ENCODE measurements at regions not wholly inside any gene's neighbourhood (a gene's known extent, or its start where the extent isn't known, plus 50 kb on each side); places are given as distances from the start of the nearest gene placed in this dataset.
"Not testable (repeated sequence)": the region's sequence is repeated elsewhere in the genome, so short reads cannot be mapped to it uniquely, and the experiment has no call there.

GRCh38 chr22:33971561-33971961 is 51.3 kb upstream of the LARGE1 start:
- peak; percentile 19 for DNase-seq (ENCODE audit: low read depth)
- in situ Hi-C loops (cut with HindIII; ENCODE audit: low pct_unique_long_range_greater_than_20kb, low sequenced_read_pairs) = no loop called here

- no peak for DNase-seq (ENCODE audit: low read depth)
Measured at GRCh38 chr22:33975841-33976240, 55.6 kb upstream of the LARGE1 start.

GRCh38 chr22:33983558-33983957 is 63.3 kb upstream of the LARGE1 start:
- no peak for DNase-seq (ENCODE audit: low read depth)
- in situ Hi-C loops (cut with HindIII; ENCODE audit: low pct_unique_long_range_greater_than_20kb, low sequenced_read_pairs) = no loop called here

More at GRCh38 chr22:33975841-33976240, 55.6 kb upstream of the LARGE1 start:
- in situ Hi-C loops (cut with HindIII; ENCODE audit: low pct_unique_long_range_greater_than_20kb, low sequenced_read_pairs) = no loop called here

- DNase-seq (ENCODE audit: low read depth) = no peak
- in situ Hi-C loops (cut with HindIII; ENCODE audit: low pct_unique_long_range_greater_than_20kb, low sequenced_read_pairs) = no loop called here
Measured at GRCh38 chr22:33984211-33984610, 63.9 kb upstream of the LARGE1 start.

- no peak for DNase-seq (ENCODE audit: low read depth)
- in situ Hi-C loops (cut with HindIII; ENCODE audit: low pct_unique_long_range_greater_than_20kb, low sequenced_read_pairs) = no loop called here
Measured at GRCh38 chr22:33984656-33985285, 64.5 kb upstream of the LARGE1 start.

- in situ Hi-C loops (cut with HindIII; ENCODE audit: low pct_unique_long_range_greater_than_20kb, low sequenced_read_pairs) = no loop called here
- DNase-seq (ENCODE audit: low read depth) = no peak
Measured at GRCh38 chr22:33985506-33985905, 65.2 kb upstream of the LARGE1 start.

GRCh38 chr22:33986167-33986771 is 66.0 kb upstream of the LARGE1 start:
- in situ Hi-C loops (cut with HindIII; ENCODE audit: low pct_unique_long_range_greater_than_20kb, low sequenced_read_pairs) = no loop called here
- DNase-seq (ENCODE audit: low read depth) = no peak

GRCh38 chr22:33986954-33987353 is 66.7 kb upstream of the LARGE1 start:
- in situ Hi-C loops (cut with HindIII; ENCODE audit: low pct_unique_long_range_greater_than_20kb, low sequenced_read_pairs) = no loop called here
- no peak for DNase-seq (ENCODE audit: low read depth)

GRCh38 chr22:33989263-33989662 is 69.0 kb upstream of the LARGE1 start:
- in situ Hi-C loops (cut with HindIII; ENCODE audit: low pct_unique_long_range_greater_than_20kb, low sequenced_read_pairs); DNase-seq (ENCODE audit: low read depth): not testable (repeated sequence)

GRCh38 chr22:33991620-33992019 is 71.3 kb upstream of the LARGE1 start:
- in situ Hi-C loops (cut with HindIII; ENCODE audit: low pct_unique_long_range_greater_than_20kb, low sequenced_read_pairs) = no loop called here
- DNase-seq (ENCODE audit: low read depth) = no peak

- in situ Hi-C loops (cut with HindIII; ENCODE audit: low pct_unique_long_range_greater_than_20kb, low sequenced_read_pairs) = no loop called here
- DNase-seq (ENCODE audit: low read depth) = no peak
Measured at GRCh38 chr22:33996824-33997223, 76.5 kb upstream of the LARGE1 start.

GRCh38 chr22:34000879-34001526 is 80.7 kb upstream of the LARGE1 start:
- no peak for DNase-seq (ENCODE audit: low read depth)
- in situ Hi-C loops (cut with HindIII; ENCODE audit: low pct_unique_long_range_greater_than_20kb, low sequenced_read_pairs) = no loop called here

GRCh38 chr22:34001701-34002466 is 81.6 kb upstream of the LARGE1 start:
- DNase-seq (ENCODE audit: low read depth) = no peak

GRCh38 chr22:34004058-34004457 is 83.8 kb upstream of the LARGE1 start:
- DNase-seq (ENCODE audit: low read depth) = no peak
- in situ Hi-C loops (cut with HindIII; ENCODE audit: low pct_unique_long_range_greater_than_20kb, low sequenced_read_pairs) = no loop called here

More at GRCh38 chr22:34001701-34002466, 81.6 kb upstream of the LARGE1 start:
- in situ Hi-C loops (cut with HindIII; ENCODE audit: low pct_unique_long_range_greater_than_20kb, low sequenced_read_pairs) = no loop called here

- in situ Hi-C loops (cut with HindIII; ENCODE audit: low pct_unique_long_range_greater_than_20kb, low sequenced_read_pairs) = no loop called here
- no peak for DNase-seq (ENCODE audit: low read depth)
Measured at GRCh38 chr22:34010259-34010658, 90.0 kb upstream of the LARGE1 start.

- no peak for DNase-seq (ENCODE audit: low read depth)
- in situ Hi-C loops (cut with HindIII; ENCODE audit: low pct_unique_long_range_greater_than_20kb, low sequenced_read_pairs) = no loop called here
Measured at GRCh38 chr22:34015642-34016041, 95.4 kb upstream of the LARGE1 start.

GRCh38 chr22:34017205-34017604 is 96.9 kb upstream of the LARGE1 start:
- in situ Hi-C loops (cut with HindIII; ENCODE audit: low pct_unique_long_range_greater_than_20kb, low sequenced_read_pairs) = no loop called here
- no peak for DNase-seq (ENCODE audit: low read depth)

- DNase-seq (ENCODE audit: low read depth) = no peak
- in situ Hi-C loops (cut with HindIII; ENCODE audit: low pct_unique_long_range_greater_than_20kb, low sequenced_read_pairs) = no loop called here
Measured at GRCh38 chr22:34019190-34019845, 99.0 kb upstream of the LARGE1 start.

GRCh38 chr22:34035209-34035608 is 114.9 kb upstream of the LARGE1 start:
- in situ Hi-C loops (cut with HindIII; ENCODE audit: low pct_unique_long_range_greater_than_20kb, low sequenced_read_pairs) = no loop called here
- no peak for DNase-seq (ENCODE audit: low read depth)

All from Caki2 (cell line).